Astrocyte of the cerebellum (primary cell): ENCODE measurements at regions not wholly inside any gene's neighbourhood (a gene's known extent, or its start where the extent isn't known, plus 50 kb on each side); places are given as distances from the start of the nearest gene placed in this dataset.

ENCODE experiments used
- DNase-seq: peaks from one replicate; pipeline ENCODE4 v3.0.0-alpha.2; 2011; ENCODE audit warnings: low read depth
- H3K4me3 ChIP-seq: 2 replicates; pipeline ENCODE4 v1.5.1; 2011; ENCODE audit warnings: mild to moderate bottlenecking, low read depth, low read length, moderate library complexity
- CTCF ChIP-seq: IDR thresholded peaks from 2 replicates; pipeline ENCODE4 v1.5.1; 2012; ENCODE audit warnings: low read length, low read depth, moderate library complexity, mild to moderate bottlenecking; ENCODE audit errors: missing control alignments
- in situ Hi-C: cut with HindIII; loops from 2 replicates; pipeline ENCODE4 v1.10.0; 2017; ENCODE audit warnings: low sequenced_read_pairs

- peak overlapping the region; percentile 35 for H3K4me3 ChIP-seq
- in situ Hi-C loops: no loop called here
- no peak for DNase-seq
- no peak for TF ChIP-seq CTCF
These were observed 1503.7 kb downstream of the CDH11 start for GRCh38 chr16:63617990-63618763.

GRCh38 chr16:63617047-63617989, 1504.5 kb downstream of the CDH11 start:
- in situ Hi-C loops: no loop called here
- peak overlapping the region; percentile 35 for H3K4me3 ChIP-seq
- DNase-seq: no peak
- no peak for TF ChIP-seq CTCF

- no peak overlapping the region for H3K4me3 ChIP-seq
- in situ Hi-C loops: no loop called here
- DNase-seq: no peak
- no peak for TF ChIP-seq CTCF
These were observed 1507.4 kb downstream of the CDH11 start for GRCh38 chr16:63614429-63614828.

GRCh38 chr16:63613701-63614100, 1508.2 kb downstream of the CDH11 start:
- in situ Hi-C loops: no loop called here
- peak; percentile 27 for DNase-seq
- no peak overlapping the region for H3K4me3 ChIP-seq
- TF ChIP-seq CTCF: no peak

GRCh38 chr16:63612462-63613227, 1509.2 kb downstream of the CDH11 start:
- in situ Hi-C loops: no loop called here
- no peak for DNase-seq
- TF ChIP-seq CTCF: no peak
- no peak overlapping the region for H3K4me3 ChIP-seq

- H3K4me3 ChIP-seq: no peak overlapping the region
- in situ Hi-C loops: no loop called here
- no peak for DNase-seq
- no peak for TF ChIP-seq CTCF
These were observed 1515.1 kb downstream of the CDH11 start for GRCh38 chr16:63606778-63607177.
